GM18502 (cell line): ENCODE measurements at regions not wholly inside any gene's neighbourhood (a gene's known extent, or its start where the extent isn't known, plus 50 kb on each side); places are given as distances from the start of the nearest gene placed in this dataset.

ENCODE experiments used
- ATAC-seq: cut with Tn5 transposase; IDR thresholded peaks from one replicate; pipeline ENCODE4 v1.9.1; 2021; ENCODE audit warnings: mild to moderate bottlenecking; ENCODE audit not compliant: unreplicated experiment, poor library complexity

DNA sequence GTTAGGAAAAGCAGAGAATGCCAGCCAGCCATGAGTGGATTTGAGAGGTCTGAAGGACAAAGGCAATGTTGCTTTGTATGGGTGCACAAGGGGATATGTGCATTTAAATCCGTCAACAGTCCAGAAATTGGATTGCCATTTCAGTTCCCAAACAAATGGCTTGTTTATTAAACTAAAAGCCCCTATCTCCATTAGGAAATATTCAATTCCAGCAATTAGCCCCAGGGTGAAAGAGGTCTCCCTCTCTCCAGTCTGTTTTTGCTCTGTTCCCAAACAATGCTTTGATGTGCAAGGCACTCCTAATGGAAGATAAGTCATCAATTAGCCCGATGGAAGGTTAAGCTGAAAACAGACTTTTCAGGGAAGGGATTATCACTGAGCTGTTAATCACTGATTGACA is 101.3 kb downstream of the C9orf152 start:
- ATAC-seq, result no peak

DNA sequence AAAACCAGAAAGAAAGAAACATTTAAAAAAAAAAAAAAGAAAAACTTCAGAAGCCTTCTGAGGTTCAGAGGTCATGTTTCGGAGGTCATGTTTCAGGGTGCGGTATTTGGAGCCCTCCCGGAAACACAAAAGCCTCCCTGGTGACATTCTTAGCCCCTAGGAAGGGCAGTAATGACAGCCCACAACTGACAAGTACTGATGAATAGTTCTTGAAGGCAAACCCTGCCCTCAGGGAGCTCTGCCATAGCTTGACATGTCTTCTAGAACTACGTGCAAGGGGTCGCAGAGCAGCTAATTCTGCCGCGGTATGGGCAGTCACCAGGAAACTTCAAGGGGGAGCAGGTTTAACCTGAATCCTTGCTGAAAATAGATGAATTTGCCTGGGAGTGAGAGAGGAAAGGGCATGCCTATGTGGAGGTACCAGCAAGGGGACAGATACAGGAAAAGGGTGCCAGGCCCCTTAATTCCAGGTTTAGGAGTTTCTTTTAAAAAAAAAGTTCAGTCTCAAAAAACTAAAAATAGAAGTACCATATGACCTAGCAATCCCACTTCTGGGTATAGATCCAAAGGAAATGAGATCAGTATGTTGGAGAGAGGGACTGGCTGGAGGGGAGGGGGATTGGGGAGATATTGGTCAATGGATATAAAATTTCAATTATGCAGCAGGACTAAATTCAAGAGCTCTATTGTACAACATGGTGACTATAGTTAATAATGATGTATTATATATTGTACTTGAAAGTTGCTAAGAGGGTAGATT is 98.4 kb downstream of the C9orf152 start:
- no peak for ATAC-seq

DNA sequence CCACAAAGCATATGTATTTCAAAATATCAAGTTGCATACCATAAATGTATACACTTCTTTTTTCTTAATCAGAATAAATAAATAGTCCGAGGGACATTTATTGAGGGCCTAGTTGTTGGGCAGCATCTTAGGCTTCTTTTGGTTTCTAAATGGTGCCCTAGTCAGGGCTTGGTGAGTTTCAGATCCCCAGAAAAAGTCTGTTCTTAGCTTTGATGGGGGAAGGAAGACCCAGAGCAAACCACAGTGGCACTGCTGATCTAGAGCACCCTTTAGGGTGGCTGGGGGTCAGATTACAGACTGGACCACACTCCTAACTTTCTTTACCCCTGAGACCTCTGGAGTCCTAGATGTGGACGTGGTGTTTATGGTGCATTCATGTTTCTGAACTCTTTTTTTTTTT is 97.8 kb downstream of the C9orf152 start:
- ATAC-seq, result peak; percentile 88

DNA sequence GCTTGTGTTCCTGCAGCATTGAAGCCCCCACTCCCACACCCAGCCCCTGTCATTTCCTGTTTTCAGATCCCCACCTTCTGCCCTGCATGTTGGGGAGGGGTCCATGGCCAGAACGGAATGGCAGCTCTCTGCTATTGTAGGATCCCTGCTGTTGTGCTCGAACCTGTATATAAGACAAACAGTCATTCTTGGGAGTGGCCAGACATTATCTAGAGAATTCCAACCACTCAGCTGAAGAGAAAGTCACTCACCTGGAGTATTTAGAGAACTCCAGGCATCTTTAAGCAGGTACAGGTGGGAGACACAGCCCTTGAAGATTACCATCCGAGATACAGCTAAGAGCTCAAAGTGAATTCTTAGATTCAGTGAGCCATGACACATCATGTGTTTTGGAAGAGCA is 96.1 kb downstream of the C9orf152 start:
- ATAC-seq, result no peak

DNA sequence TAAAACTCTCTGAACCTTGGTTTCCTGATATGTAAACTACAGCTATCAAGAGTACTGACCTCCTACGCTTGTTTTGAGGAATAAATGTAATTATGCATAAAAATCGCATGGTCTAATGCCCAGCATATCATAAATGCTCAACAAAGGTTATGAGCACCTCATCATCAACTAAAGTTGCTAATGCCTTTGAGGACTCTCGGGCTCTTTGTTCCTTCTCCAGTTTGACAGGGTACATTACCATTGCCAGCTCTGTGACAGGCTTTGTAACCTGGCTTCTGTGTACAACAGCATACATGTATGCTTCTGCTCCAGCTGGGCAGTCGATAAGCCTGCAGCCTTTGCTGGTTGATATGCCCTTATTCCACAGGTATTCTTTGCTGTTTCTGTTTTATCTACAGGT is 95.2 kb downstream of the C9orf152 start:
- no peak for ATAC-seq

DNA sequence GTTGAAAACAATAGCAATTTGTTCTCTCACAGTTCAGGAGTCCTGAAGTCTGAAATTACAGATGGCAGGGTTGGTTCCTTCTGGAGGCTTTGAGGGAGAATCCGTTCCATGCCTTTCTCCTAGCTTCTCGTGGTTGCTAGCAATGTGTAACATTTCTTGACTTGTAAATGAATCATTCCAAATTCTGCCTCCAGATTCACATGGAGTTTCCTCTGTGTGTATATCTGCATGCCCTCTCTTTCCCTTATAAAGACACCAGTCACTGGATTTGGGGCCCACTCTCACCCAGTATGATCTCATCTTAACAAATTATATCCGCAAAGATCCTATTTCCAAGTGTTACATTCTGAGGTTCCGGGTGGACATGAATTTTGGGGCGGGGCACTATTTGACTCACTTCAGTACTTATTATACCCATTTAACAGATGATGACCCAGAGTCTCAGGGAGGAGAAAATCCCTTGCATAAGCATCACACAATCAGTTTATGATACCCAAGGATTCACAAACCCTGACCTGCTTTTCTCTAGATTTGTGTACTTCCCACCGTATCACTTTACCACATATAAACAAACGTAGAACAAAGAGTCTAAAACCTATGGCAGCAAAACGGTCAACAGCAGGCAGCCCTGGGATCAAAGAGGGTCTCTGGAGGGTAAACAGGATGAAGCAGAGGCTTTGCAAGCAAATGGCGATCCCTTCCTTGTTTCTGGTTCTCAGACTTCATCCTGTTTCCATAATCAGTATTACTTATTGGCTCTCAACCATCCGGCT is 93.7 kb downstream of the C9orf152 start:
- no peak for ATAC-seq

DNA sequence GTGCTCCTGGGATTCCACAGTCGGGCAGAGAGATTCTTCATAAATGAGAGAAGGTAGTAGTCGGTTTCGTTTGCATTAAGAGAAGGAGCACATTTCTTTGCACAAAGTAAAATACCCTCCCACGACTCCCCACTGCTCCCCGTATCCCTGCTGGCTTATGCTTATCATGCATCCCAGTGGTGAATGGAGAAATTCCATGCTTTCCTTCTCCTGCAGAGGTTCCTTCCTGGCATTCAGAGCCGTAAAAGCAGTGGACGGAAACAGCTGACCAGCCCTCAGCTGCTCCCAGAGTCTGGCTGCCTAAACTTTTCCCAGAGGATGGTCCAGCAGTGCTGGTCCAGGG is 93.1 kb downstream of the C9orf152 start:
- ATAC-seq, result no peak

DNA sequence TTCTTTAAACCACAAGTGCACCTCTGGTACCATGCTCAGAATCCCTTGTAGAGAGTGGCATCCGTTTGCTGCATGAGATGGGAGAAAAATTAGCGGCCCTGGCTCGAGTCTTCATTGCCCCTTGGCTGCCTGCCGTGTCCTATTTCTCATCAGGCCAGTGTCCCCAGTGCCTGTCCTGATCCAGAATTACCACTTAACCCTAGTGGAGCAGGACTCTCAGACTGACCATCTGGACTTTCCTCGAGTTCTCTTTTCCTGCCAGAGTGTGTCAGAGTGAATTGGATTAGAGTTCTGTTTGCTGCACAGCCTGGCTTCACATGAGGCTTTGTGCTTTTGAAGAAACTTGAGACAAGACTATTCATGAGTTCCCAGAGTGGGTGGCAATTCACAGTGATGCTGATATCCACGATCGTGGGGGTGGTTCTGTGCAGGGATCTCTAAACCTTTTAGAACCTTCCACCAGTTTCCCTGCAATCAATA is 92.6 kb downstream of the C9orf152 start:
- no peak for ATAC-seq

DNA sequence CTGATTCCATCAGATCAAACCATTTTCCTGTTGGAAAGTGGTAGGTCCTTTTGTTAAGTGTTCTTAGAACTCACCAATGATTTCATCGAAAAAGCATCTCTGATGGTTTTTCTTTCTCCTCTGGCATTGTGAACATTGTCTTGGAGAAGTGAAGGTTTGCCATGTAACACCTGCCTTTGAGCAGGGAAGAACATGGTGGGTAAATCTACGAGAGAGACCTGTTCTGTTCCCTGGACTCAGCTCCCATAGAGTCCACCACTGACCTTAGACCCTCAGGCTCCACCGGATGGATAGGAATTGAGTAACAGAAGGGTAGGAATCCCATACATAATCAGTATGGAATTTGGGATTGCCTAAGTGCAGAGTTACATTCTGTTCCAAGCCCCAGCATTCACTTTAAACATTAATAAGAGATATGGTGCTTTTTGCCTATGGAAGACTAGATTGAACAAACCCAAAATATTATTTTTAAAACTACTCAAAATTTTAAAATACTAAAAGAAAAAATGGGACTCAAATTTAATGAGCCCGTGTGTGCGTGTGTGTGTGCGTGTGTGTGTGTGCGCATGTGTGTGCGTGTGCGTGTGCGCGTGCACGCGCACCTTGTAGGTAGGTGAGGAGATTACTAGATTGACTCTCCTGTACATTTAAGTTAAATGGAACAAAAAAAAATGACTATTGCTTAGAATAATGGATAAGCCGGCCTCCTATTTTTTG is 92.0 kb downstream of the C9orf152 start:
- no peak for ATAC-seq

DNA sequence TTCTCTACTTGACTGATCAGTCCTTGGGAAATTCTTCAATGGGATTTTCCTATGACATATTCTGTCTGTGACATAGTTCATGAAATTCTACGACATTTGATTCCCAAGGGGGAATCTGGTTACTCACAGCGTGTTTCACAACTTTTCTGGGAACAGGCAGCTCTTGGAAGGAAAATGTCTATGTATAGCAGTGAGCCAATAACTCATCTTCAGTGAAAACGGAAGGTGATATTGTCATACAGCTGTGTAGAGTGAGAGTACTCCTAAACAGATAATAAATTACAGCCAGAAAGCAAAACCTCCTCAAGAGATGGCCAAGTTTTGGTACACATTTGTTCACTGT is 91.4 kb downstream of the C9orf152 start:
- no peak for ATAC-seq

DNA sequence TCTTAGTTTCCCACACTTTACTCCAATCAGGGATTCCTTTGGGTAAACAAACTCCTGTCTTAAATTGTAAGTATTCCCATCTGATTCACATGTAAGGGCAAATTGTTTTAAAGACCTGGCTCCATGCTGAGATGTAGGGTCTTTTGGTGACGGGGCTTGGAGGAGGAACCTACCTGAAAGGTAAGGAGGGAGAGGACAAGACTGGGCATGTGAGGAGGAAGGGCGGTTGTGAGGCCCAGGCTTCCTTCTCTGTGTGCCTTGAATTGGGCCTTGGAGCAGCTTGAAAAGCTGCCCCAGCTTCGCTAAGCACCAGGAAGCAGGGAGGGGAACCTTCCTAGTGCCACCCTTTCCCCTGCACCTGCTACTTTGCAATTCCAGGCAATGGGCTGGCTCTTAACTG is 86.8 kb downstream of the C9orf152 start:
- ATAC-seq, result no peak

DNA sequence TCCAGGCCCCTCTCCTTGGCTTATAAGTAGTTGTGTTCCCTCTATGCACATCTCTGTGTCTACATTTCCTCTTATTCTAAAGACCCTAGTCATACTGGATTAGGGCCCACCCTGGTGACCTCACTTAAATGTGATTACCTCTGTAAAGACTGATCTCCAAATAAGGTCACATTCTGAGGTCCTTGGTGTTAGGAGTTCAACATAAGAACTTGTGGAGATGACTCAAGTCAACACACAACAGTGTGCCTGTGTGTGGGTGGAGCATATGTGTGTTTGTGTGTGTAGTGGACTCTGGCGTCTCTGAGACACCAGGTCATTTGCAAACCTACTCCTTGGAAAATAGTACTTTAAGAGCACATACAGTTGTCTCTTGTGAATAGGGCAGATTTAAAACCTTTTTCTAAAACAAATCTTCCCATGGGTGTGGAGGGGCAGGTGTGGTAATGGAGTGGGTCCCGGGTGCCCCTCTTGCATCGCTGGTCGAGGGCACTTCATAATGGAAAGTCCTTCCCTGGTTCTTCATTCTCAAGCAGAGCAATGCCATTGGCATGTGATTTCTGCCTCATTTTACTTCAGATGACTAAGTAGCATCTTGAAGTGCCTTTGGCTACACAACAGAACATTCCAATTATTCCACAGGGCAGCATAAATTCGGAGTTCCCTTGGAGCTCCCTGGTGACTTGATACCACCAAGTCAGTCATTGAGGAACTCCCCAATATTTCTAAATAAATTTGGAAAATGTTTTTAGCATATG is 84.4 kb downstream of the C9orf152 start:
- ATAC-seq, result no peak

DNA sequence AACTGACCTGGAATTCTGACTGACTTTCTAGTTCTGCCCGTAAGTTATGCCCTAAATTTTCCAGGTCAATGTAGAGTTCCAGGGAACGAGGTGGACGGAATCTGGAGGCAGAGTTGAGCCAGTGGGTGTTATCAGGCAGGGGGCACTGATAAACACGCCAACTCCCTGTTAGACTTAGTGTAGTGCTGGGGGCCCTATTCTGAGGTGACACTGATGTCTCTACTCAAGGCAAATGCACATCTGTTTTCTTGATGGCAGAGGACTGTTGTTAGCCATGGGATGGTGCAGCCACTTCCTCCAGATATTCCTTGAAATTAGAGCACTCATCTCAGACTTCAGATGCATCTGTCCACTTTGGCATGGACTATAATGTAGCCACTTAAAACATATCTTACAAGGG is 83.5 kb downstream of the C9orf152 start:
- ATAC-seq, result no peak

DNA sequence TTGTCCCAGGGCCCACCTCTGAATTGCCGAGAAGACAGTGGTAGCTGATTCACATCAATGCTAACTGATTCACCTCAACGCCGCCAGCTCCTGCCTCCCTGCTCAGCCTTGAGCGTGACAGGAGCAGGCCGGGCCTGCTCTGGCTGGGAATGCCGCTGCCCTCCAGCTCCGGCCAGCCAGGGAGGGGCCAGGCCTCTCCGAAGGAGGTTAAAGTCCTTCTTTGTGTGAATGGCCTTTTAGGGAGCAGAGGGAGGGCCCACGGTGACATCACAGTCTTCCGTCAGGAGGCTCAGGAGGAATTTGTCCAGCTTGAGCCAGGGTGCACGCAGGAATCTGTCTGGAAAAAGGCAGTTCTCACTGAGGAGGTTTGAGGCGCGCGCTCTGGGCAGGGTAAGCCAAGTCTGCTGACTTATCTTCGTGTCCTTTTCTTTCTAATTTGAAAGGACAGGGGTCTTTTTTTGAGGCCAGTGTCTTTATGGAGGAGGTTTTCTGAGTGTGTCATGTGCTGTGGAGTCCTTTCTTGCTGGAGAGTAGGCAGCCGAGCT is 82.7 kb downstream of the C9orf152 start:
- ATAC-seq, result no peak

DNA sequence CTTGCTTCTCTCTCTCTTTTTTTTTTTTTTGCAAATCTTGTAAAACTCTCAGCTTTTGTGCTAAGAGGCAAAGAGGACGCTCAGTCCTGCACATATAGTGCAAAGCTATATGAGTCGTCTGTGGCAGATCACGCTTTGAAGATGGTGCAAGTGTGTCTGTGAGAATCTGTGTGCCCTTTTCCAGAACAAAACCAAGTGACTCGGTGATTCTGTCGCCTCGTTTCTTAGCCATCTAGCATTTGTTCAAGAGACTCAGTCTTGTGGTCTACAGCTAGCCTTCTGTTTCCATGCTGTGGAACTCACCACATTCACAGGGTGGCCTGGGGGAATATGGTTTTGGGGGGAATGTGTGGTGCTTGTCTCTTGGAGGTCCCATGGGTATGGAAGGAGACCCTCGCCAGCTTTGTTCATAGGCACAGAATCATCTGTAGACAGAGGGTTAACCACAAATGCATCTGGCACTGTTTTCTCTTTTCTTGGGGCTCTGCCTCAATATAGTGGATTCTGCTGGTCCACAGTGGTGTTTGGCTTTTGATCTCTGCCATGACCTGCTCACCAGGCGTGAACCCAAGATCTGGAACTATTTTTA is 82.1 kb downstream of the C9orf152 start:
- ATAC-seq, result no peak

DNA sequence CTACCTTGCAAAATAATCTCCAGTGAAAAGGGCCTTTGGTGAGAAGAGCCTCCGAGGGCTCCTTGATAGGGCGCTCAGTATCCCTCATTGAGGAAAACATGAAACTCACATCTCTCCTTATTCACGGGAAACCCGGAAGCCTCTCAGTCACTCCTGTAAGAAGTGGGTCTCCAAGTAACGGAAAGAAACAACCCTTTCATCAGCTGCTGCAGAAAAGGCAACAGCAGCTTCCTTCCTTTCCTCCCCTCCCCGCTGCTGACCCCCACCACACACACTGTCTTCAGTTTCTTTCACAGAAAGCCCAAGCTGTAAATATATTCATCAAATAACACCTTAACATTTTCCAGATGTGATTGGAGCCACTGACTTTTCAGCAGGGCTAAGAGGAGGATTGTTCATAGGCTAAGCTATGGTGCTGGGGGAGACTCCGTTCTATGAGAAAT is 81.4 kb downstream of the C9orf152 start:
- no peak for ATAC-seq

DNA sequence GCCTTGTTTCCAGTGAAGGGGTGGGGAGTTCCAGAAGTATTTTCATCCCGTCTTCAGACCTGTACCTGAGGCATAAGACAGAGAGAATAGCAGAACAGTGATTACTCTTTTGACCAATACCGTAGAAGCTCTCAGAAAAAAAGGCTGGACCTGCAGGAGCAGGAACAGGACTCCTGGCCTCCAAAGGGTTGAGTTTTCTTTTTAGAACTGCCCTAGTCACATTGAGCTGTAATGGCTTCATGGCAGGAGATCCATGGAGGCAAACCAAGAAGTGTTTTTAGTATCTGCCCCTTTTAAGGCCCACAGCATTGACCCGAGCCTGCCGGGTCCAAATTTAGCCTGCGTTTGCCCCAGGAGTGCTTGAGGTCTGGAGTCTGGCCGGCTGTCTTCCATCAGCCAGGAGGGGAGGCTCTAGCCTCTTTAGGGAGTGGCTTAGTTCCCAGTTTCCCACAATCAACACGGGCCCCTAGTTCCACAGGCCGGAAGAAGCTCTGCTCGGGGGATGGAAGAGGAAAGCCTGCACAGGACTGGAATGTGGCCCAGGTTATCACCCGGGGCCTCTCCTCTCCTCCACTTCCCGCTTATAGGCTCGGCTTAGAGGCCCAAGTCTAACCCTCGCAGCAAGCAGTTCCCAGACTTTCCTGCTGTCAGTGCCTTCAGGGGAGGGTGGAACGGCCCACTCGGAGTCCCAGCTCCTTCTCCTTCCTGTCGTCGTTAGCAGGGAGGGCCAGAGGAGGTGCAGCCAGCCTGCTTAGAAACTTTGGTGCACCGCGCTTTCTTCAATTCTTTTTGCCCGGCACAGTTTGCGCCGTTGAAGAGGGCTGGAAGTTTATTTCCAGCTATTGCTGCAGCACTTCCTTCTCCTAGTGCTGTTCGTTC is 80.7 kb downstream of the C9orf152 start:
- ATAC-seq, result no peak

DNA sequence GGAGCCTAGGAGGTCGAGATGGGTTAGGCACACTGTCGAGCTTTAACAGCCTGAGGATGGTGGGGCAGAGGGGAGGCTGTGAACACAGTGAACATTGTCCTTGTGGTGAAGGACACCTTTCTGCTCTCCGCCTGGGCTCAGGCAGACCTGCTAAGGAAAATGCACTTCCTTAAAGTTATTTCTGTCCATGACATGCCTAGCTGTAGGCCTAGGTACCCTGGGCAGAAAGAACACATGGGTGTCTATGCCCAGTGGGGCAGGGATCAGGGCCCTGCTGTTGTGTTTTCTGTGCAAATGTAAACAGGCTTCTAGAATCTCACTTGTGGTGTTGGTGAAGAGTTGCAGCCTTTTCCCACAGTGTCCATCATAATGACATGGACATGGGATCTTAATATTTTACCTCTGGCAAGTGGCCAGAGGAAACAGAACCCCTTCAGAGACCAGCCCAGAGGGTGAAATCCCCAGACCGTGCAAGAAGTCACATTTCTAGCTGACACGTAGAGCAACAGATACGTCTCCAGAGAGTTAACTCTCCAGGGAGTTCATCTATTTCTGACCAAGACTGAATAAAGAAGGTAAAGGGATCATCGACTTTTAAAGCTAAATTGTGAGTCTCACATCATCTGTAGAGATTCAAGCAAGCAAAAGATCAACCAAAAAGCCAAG is 79.2 kb downstream of the C9orf152 start:
- ATAC-seq, result peak; percentile 79
